Ureter (tissue), 1 donor: ENCODE measurements at regions not wholly inside any gene's neighbourhood (a gene's known extent, or its start where the extent isn't known, plus 50 kb on each side); places are given as distances from the start of the nearest gene placed in this dataset.
"Not testable (repeated sequence)": the region's sequence is repeated elsewhere in the genome, so short reads cannot be mapped to it uniquely, and the experiment has no call there.

Source experiments
- DNase-seq: peaks from one replicate; pipeline ENCODE4 v3.0.0-alpha.2; 2020; ENCODE audit warnings: low spot score
- donor health status: DM: yes; HTN: yes; CAD: no.

- no peak for DNase-seq
Measured at GRCh38 chr13:48808683-48809082, 155.0 kb downstream of the CYSLTR2 start.

GRCh38 chr13:48810013-48810412, 156.3 kb downstream of the CYSLTR2 start:
- no peak for DNase-seq

GRCh38 chr13:48813518-48813917, 159.8 kb downstream of the CYSLTR2 start:
- no peak for DNase-seq

- no peak for DNase-seq
Measured at GRCh38 chr13:48816700-48817099, 159.0 kb upstream of the FNDC3A start.

- no peak for DNase-seq
Measured at GRCh38 chr13:48817166-48817802, 158.4 kb upstream of the FNDC3A start.

GRCh38 chr13:48818495-48819356, 157.0 kb upstream of the FNDC3A start:
- no peak for DNase-seq

- no peak for DNase-seq
Measured at GRCh38 chr13:48819376-48819775, 156.3 kb upstream of the FNDC3A start.

GRCh38 chr13:48819899-48820298, 155.8 kb upstream of the FNDC3A start:
- no peak for DNase-seq

GRCh38 chr13:48823526-48823925, 152.2 kb upstream of the FNDC3A start:
- not testable (repeated sequence) for DNase-seq

- no peak for DNase-seq
Measured at GRCh38 chr13:48826039-48826438, 149.7 kb upstream of the FNDC3A start.

GRCh38 chr13:48826922-48827454, 148.7 kb upstream of the FNDC3A start:
- DNase-seq: not testable (repeated sequence)

- DNase-seq: no peak
Measured at GRCh38 chr13:48827709-48828108, 148.0 kb upstream of the FNDC3A start.

- no peak for DNase-seq
Measured at GRCh38 chr13:48828962-48829411, 146.7 kb upstream of the FNDC3A start.

GRCh38 chr13:48829536-48829935, 146.2 kb upstream of the FNDC3A start:
- DNase-seq: no peak

- no peak for DNase-seq
Measured at GRCh38 chr13:48831248-48831647, 144.5 kb upstream of the FNDC3A start.

- DNase-seq: no peak
Measured at GRCh38 chr13:48833412-48833811, 142.3 kb upstream of the FNDC3A start.

GRCh38 chr13:48835326-48835725, 140.4 kb upstream of the FNDC3A start:
- not testable (repeated sequence) for DNase-seq

GRCh38 chr13:48838193-48838973, 137.3 kb upstream of the FNDC3A start:
- DNase-seq: no peak

- DNase-seq: no peak
Measured at GRCh38 chr13:48839171-48839570, 136.5 kb upstream of the FNDC3A start.

- no peak for DNase-seq
Measured at GRCh38 chr13:48840366-48840765, 135.3 kb upstream of the FNDC3A start.

GRCh38 chr13:48842316-48842715, 133.4 kb upstream of the FNDC3A start:
- no peak for DNase-seq
